ENCODE measurements at regions not wholly inside any gene's neighbourhood (a gene's known extent, or its start where the extent isn't known, plus 50 kb on each side); places are given as distances from the start of the nearest gene placed in this dataset.

DNA sequence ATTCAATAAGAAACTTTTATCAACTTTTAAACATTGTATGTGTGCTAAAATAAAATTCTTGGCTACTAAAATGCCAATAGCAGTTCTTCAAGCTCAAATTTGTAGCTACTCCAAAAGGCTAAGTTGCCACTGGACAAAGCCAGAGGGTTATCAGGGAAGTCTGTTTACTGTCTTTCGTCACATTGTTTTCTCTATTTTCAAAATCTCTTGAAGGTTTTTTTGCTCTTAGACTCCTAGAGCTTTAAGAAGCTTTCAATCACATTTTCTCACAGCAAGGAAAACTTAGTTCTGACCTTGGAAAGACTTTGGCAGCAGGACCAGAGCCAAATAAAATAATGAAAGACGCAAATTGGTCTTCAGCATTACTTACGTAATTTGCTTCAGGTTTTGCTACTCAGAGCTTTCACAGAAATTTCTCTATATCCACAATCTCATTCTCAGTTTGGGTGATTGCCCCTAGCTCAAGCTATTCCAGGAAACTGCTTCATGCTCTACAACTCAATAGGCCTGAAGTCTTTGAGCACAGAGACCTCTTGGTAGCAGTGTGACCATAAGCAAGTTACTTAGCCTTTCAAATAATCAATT lies 257.7 kb downstream of the GABRG2 start:
- no peak for DNase-seq

DNA sequence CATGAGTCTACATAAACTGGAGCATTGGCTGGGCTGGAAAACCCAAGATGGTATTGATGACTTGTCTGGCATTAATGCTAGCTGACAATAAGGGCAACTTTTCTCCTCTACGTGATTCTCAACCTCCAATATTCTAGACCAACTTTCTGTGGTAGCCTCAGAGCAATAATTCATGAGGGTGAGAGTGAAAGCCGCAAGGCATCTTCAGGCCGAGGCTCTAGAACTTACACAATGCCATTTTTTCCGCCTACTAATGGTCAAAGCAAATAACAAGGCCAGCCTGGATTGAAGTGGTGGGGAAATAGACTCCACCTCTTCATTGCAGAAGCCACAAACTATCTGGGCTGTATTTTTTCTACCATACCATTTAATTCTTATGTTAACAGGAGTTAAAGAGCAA lies 267.4 kb downstream of the GABRG2 start:
- no peak for DNase-seq

- no peak for DNase-seq
Observed at GRCh38 chr5:162360373-162360931, 292.9 kb downstream of the GABRG2 start.

GRCh38 chr5:162372256-162372655 lies 304.7 kb downstream of the GABRG2 start:
- DNase-seq, result no peak

DNA sequence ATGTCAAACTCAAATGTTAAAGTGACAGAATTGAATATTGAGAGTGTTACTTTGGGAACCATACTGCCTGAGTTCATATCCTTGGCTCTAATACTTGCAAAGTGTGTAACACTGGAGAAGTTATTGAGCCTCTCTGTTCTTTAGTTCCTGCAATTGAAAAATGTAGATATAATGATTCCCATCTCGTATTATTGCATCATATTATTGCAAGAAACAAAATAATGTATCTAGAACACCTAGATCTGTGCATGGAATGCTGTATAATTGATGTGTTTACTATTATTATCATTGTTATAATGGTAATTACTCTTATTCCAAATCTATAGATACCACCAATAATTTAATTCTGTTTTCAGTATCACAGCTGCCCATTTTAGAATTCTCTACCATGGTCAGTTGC lies 310.3 kb downstream of the GABRG2 start:
- DNase-seq, result no peak

GRCh38 chr5:162382839-162383238 lies 315.3 kb downstream of the GABRG2 start:
- no peak for DNase-seq

DNA sequence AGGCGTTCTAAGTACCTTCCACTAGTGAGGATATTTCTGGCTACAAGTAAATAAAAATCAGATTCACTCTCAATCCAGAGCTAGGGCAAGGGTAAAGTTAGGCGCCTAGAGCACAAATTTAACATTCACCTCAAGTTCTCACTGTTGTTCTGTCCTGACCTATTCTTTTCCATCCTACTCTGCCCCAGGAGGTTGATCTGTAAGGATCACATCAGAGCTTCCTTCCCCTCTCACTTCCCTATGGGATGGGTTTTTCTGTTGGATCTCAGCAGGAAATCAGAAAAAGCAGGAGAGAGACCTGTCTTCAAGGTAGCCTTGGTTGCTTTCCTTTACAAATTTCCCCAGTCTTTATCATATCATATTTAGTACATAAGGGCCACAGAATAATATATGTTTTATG lies 316.7 kb downstream of the GABRG2 start:
- DNase-seq, result no peak

GRCh38 chr5:162391833-162392232 lies 324.3 kb downstream of the GABRG2 start:
- DNase-seq, result no peak

- DNase-seq, result no peak
Observed at GRCh38 chr5:162392336-162392735, 324.8 kb downstream of the GABRG2 start.

DNA sequence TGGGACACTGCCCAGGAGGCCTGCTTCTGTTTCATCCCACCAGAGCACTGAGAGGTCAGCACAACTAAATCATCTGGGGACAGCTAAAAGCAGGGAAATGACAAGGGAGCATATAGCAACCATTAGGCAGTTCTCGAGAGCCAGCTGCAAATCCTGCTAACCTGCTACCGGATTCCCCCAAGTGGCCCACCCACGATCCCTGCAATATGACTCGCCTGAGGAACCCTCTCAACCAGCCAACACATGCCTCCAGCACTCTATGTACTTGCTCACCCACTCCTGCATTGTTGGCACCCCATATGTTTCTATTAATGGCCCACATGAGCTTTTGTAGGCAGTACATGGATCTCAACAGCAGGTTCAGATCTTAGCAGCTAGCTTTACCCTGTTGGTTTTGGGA lies 326.0 kb downstream of the GABRG2 start:
- no peak for DNase-seq

GRCh38 chr5:162407614-162408013 lies 340.0 kb downstream of the GABRG2 start:
- no peak for DNase-seq

DNA sequence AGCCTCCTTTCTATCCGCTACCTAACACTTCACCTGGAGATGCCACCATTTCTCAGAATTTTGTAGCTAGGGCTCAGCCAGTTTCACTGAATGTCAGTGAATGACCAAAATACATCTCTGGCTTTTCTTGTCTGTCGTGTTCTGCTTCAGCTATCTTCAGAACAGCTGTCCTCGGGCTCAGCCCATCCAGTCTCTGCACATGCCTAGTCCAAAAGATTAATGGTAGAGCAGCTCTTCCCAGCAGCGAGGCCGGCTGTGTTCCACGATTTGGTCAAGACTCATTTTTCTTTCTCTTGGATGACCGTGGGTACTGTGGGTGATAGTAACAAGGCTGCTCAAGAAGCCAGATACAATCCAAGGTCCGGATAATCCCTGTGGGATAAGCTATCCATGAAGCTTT lies 342.8 kb downstream of the GABRG2 start:
- no peak for DNase-seq

DNA sequence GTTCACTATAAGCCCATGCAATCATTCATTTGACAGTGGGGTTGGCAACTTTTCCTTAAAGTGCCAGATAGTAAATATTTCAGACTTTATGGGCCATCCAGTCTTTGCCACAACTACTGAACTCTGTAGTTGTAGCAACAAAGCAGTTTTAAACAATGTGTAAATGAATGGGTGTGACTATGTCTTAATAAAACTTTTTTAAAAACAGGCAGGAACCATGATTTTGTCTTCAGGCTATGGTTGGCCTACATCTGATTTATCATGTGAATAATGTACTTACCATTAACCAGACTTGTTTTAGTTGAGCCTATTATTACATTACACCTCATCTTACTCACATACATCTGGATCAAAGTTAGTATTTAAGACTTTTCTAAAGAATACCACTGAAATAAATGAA lies 361.6 kb downstream of the GABRG2 start:
- DNase-seq, result no peak

GRCh38 chr5:162434281-162434680 lies 366.7 kb downstream of the GABRG2 start:
- no peak for DNase-seq

GRCh38 chr5:162436055-162436454 lies 368.5 kb downstream of the GABRG2 start:
- DNase-seq, result no peak

DNA sequence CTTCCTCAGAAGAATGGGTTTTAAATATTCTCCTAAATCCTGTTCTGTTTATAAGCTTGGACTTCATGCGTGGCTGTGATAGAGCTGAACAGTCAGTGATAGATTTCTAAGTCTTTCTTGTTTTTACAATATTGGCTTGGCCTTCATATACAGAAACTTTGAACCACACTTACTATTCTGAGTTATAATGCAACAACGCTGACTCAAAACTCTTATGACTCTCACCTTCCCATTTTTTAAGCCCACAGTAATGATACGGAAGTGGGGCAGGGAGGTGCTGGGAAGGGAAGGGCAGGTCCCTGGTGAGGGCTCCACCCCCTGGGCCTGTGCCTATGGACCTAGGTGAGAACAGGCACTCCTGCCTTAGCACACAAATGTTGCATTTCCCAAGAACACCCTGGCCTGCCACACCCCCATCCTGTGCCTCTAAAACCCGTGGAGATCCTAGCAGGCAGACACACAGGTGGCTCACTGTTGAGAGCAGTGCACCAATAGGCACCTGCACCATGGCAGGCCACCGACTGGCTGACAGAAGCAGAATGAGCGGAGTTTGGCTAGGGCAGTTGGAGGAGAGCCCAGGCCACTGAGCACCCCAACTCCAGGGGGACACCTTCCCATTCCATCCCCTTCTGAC lies 376.7 kb downstream of the GABRG2 start:
- DNase-seq, result no peak

DNA sequence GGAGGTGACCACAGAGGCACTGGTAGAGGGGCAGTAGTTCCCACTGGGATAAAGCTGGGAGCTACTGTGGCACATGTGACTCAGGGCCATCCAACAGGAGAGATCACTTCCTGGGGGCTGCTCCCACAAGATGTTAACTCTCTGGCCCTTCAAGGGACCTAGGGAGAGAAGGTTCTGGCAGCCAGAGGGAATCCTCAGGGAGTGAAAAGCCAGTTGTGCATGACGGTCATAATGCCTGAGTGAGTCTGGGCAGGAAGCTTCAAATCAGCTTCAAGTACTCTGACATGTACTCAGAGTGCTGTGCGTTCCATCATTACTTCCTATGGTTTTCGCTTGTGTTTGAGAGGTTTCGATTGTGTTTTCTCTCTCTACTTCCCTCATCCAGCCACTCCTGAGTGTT lies 388.5 kb downstream of the GABRG2 start:
- no peak for DNase-seq

DNA sequence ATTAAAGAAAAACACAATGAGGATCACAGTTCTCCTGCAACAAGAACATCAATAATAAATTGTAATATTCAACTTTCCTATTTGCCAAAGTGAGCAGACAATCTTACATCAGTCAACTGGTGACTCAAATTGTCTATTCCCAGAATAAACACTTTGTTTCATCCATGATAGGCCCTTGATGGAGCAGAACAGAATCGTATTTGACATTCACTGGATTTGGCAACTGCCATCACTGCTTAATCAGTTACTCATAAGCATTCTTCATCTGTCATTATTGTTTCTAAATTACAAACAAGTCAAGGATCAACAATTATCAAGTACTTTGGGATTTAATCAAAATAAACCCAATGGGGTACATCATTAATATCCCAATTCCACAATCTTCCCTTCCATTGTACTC lies 398.4 kb downstream of the GABRG2 start:
- no peak for DNase-seq

- DNase-seq, result no peak
Observed at GRCh38 chr5:162473041-162473714, 405.6 kb downstream of the GABRG2 start.

GRCh38 chr5:162474239-162474638 lies 406.7 kb downstream of the GABRG2 start:
- no peak for DNase-seq

GRCh38 chr5:162484095-162484494 lies 416.5 kb downstream of the GABRG2 start:
- DNase-seq, result no peak

DNA sequence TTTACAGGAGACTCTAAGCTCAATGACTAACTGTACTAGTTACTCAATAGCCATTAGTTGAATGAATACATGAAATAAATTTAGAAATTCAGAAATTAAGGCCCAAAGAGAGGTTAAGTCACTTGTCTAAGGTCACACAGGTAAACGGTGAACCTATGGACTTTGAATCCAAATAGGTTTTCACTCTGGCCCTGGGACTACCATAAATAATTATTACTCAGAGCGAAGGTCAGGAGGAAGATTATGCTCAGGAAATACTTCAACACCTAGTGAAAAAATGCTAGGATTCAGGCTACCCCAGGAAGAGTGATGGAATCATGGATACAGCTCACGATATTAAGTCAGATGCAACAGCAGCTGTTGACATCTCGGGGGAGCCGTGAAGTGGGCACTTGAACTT lies 417.4 kb downstream of the GABRG2 start:
- no peak for DNase-seq

DNA sequence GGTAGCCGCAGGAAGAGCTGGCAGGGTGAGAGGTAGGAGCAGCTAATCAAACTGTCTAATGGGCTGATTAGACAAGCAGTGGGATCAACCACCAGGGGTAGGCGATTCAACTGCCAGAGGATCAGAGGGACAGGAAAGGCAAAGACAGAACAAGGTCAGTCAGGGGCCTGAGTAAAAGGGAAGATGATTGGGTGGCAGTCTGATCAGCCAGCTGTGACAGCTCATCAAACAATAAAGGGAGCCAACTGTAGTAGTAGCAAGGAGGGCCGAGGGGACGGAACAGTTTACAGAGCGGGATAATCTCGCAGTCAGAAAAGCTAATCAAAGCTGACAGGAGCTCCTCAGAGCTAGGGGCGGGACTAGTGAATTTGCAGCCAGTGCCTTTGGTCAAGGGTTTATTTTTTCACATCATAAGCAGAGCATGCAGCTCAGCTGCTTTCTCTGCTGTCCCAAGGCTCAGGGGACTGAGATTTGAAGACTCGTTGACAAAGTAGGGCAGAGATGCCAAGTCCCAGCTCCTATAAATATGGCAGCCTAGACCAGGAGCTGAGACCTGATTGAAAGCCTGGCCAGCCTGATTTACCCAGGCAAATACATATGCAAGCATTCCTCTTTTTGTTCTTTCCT lies 418.2 kb downstream of the GABRG2 start:
- no peak for DNase-seq
